ENCODE measurements at regions not wholly inside any gene's neighbourhood (a gene's known extent, or its start where the extent isn't known, plus 50 kb on each side); places are given as distances from the start of the nearest gene placed in this dataset.

DNA sequence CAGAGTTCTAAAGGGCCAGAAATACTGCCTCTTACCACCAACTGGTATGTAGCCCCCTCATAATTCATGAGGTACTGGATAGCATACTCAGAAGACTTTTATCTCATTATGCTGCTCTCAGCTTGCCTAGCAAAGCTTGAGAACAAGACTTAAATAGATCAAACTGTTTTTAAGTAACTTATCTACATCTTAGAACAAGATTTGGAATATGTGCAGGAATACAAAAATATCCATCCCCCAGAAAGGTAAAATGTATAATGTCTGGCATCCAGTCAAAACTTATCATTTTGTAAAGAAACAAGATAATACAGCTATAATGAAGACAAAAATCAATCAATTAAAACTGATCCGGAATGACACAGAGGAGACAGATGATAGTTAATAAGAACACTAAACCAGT is 400.4 kb upstream of the TGFBR2 start:
- no peak for DNase-seq (ENCODE audit: low read depth)

DNA sequence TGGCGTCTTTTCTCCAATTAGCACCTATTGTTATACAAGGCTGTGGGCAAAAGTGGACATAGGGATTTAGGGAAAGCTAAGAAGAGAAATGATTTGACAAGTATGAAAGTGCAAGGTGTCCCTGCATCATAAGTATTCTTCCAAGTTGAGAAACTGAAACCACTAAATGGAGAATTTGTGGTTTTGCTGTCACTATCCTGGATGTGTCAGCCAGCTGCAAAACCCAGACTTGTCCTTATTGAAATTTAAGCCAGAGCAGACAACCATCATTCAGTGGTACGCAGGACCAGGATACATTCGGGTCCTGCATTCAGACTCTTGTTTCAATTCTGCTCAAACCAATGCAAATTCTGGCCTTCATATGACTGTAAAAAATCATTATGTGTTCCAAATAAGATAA is 384.8 kb upstream of the TGFBR2 start:
- peak; percentile 51 for DNase-seq (ENCODE audit: low read depth)

DNA sequence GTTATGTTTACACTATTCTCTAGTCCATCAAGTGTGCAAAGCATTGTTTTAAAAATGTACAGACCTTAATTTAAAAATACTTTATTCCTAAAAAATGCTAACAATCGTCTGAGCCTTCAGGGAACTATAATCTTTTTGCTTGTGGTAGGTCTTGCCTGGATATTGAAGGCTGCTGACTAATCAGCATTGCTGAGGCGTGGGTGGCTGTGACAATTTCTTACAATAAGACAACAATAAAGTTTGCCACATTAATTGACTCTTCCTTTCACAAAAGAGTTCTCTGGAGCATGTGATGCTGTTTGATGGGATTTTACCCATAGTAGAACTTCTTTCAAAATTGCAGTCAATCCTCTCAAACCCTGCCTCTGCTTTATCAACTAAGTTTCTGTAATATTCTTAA is 384.0 kb upstream of the TGFBR2 start:
- peak; percentile 58 for DNase-seq (ENCODE audit: low read depth)

DNA sequence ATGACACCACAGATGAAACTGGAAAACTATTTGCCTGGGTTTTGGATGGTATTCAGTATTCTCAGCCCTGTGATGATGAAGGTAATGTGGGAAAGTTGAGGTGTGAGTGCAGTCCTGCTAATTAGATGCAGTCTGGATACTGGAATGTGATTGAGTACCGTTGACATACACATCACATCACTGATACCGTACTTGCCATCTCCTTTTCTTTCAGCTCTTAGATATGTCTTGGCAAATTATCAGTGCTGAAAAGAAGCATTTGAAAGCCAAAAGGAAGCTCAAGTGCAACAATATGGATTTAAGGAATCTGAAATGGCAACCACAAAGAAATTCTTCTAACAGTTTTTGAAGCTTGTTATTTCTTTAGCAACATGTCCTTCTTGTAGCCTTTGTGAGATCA is 381.4 kb upstream of the TGFBR2 start:
- DNase-seq (ENCODE audit: low read depth): no peak

DNA sequence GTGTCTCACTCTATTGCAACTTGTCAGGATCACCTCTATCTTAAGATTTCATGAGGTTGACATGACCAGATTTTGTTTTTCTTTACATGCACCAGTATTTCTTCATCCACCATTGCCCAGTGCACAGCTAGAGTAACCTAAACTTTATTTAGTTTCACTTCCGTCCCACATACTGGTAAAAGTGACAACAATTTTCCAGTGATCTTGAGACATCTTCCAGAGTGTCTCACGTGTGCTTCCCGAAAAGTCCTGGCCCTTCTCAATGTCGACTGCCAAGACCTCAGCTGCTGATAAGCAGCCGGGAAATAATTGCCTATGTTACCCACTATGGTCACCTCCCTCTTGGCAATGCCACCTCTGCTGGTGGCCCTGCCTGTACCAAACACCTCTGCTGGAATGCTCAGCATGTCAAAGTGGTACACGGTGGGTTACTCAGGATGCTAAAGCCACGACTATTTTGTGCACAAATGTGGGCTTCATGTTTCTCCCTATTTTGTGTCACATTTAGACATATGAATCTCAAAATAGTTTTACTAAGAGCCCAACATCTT is 379.7 kb upstream of the TGFBR2 start:
- no peak for DNase-seq (ENCODE audit: low read depth)

DNA sequence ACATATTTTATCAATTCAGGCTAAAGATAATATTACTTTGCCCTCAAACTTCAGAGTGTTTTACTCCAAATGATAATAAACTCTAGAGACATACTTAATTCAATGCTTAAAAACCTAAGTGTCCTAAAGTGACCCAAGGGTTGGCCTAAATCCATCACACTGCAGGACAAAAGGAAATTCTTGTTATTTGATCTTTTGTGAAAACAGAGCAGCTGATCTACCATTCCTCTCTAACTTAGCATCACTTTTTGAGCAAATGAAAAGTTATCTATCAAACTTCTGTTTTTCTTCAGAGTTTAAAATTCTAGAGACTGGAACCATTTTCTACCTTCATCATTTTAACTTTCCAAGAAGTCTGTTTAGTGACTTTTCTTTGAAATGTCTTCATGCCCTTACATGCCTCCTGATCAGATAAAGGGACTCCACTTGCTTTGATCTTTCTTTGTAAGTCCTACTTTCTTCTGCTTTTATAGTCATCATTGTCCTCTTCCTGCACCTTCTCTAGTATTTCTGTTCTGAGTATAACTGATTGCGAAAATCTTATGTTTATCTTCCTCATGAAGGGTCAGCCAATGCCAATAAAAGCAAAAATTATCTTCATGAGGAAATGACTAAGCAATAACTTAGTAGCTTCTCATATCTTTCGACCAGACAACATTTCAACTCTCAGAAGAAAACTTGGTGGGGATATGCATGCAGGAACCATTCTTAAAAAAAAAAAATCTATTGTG is 378.7 kb upstream of the TGFBR2 start:
- DNase-seq (ENCODE audit: low read depth): peak; percentile 99

DNA sequence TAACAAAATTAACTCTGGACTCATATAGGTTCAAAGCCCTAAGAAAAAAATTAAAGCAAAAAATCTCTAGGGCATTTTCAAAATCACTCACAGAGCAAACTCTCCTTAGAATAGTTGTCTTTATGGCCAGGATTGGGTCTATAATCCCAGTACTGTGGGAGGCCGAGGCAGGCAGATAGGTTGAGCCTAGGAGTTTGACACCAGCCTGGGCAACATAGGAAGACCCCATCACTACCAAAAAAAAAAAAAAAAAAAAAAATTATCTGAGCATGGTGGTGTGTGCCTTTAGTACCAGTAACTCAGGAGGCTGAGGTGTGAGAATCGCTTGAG is 378.1 kb upstream of the TGFBR2 start:
- DNase-seq (ENCODE audit: low read depth): no peak

DNA sequence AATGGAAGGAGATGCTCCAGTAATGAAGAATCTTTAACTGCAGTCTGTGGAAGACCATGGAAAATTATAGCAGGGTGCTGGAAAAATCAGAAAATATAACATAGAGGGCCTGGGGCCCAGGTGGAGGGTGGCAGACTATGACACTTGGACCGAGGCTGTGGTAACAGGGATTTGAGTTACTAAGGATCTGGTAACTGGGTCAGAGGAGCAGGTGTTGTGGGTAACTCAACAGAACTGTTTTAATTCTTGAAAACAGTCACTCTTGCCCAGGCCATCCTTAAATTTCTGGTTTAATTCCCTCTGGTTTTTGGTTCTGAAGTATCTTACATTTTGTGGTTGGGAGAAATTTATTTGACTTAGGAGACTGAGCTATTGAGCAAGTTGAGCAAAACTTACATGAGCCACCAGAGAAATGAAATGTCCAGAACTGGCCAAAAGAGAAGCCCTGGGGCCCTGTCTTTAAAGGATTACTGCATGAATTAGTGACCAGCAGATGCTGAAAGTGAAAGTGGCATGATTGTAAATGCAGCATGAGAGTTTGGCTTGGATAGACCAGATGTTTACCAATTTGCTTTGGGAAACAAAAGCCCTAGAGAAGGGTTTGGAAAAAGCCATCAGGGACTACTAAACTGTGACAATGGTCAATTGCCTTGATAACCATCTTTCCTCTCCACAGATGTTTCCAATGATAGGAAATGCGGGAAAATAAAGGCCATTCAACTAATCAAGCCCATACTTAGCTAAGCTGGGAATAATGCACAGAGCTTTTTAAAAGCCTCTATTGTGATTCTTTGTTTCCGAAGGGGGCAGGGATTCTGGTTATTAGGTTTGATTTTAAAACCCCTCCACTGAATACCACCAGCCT is 374.9 kb upstream of the TGFBR2 start:
- DNase-seq (ENCODE audit: low read depth): peak; percentile 66

DNA sequence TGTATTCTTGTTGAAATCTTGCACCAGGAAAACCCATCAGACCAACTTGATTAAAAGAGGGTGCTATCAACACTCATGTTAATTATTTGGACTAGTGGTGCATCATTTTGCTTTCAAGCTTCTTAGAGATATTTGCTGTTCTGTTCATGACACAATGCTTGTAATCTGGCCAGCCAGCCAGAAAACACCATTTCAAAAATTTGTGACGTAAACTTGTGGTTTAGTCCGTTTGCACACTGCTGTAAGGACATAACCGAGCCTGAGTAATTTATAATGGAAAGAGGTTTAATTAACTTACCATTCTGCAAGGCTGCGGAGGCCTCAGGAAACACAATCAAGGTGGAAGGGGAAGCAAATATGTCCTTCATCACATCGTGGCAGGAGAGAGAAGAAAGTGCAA is 374.3 kb upstream of the TGFBR2 start:
- DNase-seq (ENCODE audit: low read depth): peak; percentile 97

DNA sequence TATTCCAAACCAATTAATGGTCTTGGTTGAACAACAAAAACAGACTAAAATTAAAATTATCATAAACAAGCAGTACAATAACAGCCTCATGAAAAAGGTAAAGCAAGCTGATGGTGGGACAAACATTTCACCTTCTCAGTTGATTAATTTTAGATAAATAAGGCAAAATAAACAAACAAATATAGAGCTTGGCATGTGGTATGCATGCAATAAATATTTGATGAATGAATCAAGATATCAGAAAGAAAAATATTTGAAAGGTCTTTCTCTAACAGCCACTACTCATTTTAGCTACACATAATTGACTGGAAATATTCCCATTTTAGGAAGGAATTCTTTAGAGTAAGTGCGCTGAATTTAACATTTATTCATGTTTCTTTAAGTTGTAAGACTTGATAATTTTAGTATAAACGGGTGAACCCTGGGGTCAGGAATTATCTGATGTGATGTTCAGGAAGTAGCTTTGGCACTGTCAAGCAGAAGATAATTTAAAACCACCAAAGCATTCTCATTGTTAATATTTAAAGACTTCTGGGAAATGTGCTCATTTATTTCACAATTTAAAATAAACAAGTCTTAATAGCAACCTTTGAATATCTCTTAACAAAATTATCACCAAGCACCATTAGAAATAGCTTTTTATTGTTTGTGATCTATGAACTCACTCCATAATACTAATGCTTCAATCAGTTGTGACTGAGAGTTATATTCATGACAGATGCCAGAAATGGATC is 372.3 kb upstream of the TGFBR2 start:
- peak; percentile 67 for DNase-seq (ENCODE audit: low read depth)

DNA sequence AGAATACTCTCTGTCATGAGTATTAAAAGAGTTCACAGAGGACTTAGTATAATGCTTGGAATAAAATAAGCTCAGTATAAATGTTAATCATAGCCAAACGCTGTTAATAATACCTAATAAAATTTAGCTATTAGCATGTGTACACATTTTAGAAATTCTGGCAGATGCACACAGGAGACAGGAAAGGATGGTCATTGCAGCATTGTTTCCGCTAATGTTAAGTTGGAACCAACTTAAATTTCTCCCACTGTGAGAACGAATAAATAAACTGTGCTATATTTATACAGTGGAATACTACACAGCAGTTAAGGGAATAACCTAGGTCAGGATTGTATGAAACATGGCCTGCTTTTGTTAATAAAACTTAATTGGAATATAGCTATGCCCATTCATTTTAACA is 370.4 kb upstream of the TGFBR2 start:
- no peak for DNase-seq (ENCODE audit: low read depth)

DNA sequence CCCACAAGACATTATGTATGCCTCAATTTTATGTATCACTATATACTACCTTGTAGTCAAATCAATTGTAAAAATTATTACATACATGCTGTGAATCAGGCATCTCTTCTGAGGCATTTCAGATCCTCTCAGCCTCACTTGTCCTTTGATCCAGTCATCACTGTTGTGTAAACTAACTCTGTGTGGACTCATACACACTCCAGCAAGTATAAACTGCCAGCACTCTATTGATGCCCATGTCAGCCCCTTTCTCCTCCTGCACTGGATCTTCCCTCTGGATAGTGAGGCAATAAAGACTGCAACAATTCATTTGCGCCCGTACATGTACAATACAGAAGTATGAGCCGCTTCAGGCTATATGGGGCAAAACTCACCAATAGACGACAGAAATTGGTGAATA is 364.7 kb upstream of the TGFBR2 start:
- peak; percentile 57 for DNase-seq (ENCODE audit: low read depth)

DNA sequence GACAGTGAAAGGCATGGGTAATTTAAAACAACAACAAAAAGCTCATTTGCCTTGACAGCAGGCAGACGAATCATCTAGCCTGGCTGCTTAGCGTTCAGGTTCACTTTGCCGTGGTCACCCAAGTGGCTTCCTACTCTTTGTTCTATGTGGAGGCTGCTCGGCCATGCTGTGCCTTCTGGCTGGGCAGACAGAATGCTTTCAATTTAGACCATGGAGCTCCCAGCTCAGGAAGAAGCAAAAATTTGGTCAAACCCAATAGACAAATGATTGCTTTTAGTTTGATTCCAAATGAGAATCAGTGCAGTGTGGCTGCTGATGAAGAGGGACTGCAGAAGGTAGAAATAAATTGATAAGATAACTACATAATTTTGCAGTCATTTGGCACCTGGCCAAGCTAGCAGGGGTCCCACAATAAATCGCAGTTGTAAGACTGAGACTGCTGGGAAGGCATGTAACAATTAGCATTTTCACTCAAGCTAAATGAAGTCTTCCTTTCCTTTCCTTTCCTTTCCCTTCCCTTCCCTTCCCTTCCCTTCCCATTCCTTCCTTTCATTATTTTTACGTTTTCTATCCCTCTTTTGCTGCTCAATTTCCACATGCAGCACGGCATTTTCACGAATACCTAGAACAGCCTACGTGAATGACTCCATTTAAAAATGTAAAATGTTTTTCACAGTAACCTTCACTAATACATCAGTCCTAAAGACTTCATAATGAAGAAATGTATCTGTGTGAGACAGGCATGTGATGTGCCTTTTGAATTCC is 360.4 kb upstream of the TGFBR2 start:
- DNase-seq (ENCODE audit: low read depth): no peak

DNA sequence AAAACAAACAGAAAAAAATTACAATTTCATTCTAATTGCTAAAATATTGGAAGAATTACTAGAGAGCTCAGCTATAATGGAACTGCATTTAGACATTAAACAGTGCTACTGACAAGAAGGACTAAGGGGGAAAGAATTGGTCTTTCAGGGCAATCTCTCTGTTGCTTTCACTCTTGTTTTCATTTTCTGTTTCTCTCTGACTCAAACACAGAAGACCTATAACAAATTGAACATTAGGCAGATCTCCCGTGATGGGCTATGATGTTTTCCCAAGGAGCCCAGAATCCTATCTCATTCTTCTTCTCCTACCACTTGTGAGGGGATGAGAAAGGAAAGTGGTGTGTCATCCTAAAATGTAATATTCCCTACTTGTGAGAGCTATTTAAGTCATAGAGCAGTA is 358.0 kb upstream of the TGFBR2 start:
- no peak for DNase-seq (ENCODE audit: low read depth)

DNA sequence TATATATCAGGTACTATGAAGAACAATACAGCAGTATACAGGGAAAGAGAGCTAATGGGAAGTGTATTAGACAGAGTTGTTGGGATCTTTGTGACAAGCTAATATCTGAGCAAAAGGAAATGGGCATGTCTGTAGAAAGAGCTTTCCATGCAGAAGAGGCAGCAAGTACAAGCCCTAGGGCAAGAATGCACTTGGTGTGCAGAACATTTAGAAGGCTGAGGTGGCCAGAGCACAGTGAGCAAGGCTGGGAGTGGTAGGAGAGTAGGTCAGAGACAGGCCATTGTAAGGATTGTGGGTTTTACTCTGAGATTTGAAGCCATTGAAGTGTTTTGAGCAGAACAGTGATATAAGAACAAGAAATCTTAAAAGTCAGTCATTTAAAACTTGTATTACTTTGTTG is 353.9 kb upstream of the TGFBR2 start:
- no peak for DNase-seq (ENCODE audit: low read depth)

DNA sequence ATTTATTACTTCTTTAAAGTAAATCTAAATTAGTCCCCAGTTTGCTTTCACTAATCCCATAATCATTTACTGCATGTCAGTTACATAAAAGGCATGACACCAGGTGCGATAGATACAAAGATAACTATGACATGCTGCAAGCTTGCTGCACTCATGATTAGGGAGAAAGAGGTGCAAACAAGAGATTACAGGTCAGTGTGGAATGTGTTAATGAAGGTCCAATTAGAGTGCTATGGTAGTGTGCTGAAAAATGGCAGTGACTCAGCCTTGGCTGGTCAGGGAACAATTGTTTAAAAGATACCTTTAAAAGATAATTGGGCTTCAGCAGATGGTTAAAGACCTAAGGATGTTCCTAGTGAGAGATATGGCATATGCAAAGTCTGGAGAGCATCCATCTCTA is 352.6 kb upstream of the TGFBR2 start:
- DNase-seq (ENCODE audit: low read depth): no peak

DNA sequence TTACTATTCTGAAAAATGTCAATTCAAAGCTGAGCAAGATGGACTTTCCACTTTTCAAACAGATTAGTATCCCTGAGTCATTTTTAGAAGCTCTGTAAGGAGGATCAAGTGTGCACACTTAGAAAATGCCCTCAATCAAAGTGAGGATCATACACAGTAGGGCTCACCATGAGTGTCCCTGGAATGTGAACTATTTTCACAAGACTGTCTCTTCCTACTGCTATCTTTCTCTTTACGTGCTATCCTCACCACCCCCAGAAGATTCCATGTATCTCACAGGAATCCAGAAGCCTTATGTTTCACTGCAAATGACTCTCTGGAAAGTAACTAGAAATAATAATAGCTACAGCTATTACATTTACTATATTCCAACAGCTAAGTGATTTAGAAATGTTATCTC is 349.9 kb upstream of the TGFBR2 start:
- DNase-seq (ENCODE audit: low read depth): peak; percentile 72

DNA sequence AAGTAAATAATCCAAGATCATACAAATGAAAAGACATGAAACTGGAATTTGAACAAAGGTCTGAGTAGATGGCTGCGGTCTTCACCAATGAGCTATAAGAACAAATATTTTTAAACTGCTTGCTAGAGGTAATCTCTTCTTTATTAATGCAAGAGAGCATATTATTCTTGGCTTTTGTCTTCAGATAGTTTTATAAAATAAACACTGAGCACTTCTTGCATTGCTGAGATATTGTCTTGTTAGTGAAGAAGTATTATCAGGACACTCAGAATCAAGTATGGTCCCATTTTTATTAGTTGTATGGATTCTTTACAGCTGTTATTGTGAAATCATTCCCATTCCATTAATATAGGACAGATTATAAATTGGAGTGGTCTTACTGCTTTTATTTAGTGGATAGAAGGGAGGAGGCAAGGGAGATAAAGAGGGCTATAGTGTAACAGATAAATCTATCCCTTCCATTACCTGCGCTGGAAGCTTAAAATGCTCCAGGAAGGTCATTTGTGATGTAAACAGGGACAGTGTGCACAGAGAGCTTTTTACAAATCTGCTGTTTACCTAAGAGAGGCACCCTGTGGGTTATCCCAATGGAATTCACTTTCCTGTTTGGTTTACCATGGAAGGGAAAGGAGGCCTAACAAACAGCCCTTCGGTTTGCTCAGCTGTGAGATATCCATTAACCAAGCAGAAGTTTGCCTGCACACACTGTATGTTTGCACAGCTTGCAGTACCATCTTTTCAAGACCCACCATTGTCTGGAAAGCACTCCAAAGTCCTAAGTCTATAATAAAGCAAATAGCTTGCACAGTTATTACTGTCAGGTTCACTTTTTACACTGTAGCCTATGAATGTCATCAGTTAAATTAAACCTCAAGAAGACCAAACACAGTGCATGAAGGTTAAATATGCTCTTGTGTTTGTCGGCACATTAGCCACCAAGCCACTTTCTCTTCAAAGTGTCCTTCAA is 347.7 kb upstream of the TGFBR2 start:
- DNase-seq (ENCODE audit: low read depth): no peak

DNA sequence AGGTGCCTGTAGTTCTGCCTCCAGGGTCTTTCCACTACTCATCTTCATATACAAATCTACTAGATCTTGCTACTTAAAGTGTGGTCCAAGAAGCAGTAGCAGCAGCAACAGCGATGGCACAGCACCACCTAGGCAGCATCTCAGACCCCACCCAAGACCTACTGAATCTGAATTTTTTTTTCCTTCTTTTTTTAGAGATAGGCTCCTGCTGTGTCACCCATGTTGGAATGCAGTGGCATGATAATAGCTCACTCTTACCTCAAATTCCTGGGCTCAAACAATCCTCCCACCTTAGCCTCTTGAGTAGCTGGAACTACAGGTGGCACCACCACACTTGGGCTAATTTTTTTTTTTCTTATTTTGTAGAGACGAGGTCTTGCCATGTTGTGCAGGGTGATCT is 346.7 kb upstream of the TGFBR2 start:
- no peak for DNase-seq (ENCODE audit: low read depth)

DNA sequence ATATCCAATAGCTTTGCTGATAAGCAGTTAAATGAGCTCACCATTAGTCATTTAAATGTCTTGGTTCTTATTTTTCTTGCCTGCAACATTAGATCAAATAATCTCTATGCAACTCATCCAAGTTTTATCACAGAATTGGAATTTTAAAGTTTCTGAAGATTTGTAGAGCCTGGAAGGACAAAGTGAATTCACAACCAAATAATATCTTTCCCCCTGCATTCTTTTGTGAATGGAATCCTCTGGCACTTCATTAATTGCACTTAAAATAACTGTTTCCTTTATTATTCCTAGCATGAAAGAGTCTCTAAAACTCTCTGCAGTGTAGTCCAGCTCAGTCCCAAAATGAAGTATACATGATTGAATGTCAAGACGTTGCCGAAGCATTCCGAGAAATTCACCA is 345.6 kb upstream of the TGFBR2 start:
- DNase-seq (ENCODE audit: low read depth): no peak
